Endothelial cell of umbilical vein (primary cell): ENCODE measurements at regions not wholly inside any gene's neighbourhood (a gene's known extent, or its start where the extent isn't known, plus 50 kb on each side); places are given as distances from the start of the nearest gene placed in this dataset.

Source experiments
- BruUV-seq: library from RNA; stranded (reverse); fragments of 400-500 nt; replicated peaks from 2 replicates; lab custom pipeline; 2021; lab: Mats Ljungman, UMichigan
- CTCF ChIA-PET: fragments of 300-600, 350-600 bp; sonication (Branson Sonifier 250); formaldehyde crosslinking; loops from one replicate; lab custom pipeline; 2021; ENCODE audit warnings: antibody characterized with exemption, inconsistent platforms; lab: Charles Lee
- POLR2A ChIA-PET: fragments of 300-600, 350-600 bp; sonication (Branson Sonifier 250); formaldehyde crosslinking; loops from one replicate; lab custom pipeline; 2021; ENCODE audit warnings: antibody characterized with exemption, inconsistent platforms; lab: Charles Lee
- DNase-seq: peaks from one replicate; pipeline ENCODE4 v3.0.0-alpha.2; 2011; ENCODE audit warnings: low read depth, low spot score
- FAIRE-seq: peaks from 2 replicates; lab custom pipeline; 2011; peaks lifted over from hg19 to GRCh38; lab: Jason Lieb, UNC
- H2AFZ ChIP-seq: 2 replicates; pipeline ENCODE4 v1.6.0; 2012; ENCODE audit warnings: low read depth, low read length, control low read depth, inconsistent platforms
- H3K27ac ChIP-seq: 2 replicates; pipeline ENCODE4 v1.5.1; 2011; ENCODE audit warnings: low read depth, mild to moderate bottlenecking, control low read depth, low read length, moderate library complexity; ENCODE audit not compliant: insufficient read depth
- H3K27me3 ChIP-seq, 2 experiments: 2 replicates each; pipeline versions ENCODE4 v1.6.0 to v1.6.1; 2011; ENCODE audit warnings: low read length in 2 of 2, mixed read lengths in 1 of 2; ENCODE audit not compliant: control insufficient read depth in 2 of 2, insufficient read depth in 2 of 2
- H3K36me3 ChIP-seq, 2 experiments: 2 replicates in 1 of 2; 3 replicates in 1 of 2; pipeline ENCODE4 v1.5.1; 2011; ENCODE audit warnings: low read length in 2 of 2, mild to moderate bottlenecking in 1 of 2, moderate library complexity in 1 of 2; ENCODE audit not compliant: control insufficient read depth in 2 of 2, insufficient read depth in 2 of 2; ENCODE audit errors: extremely low read depth in 1 of 2
- H3K4me1 ChIP-seq: 3 replicates; pipeline ENCODE4 v1.5.1; 2011; ENCODE audit warnings: mild to moderate bottlenecking, low read length; ENCODE audit not compliant: control insufficient read depth, insufficient read depth; ENCODE audit errors: extremely low read depth
- H3K4me2 ChIP-seq: 2 replicates; pipeline ENCODE4 v1.6.1; 2011; ENCODE audit warnings: low read length, control low read depth, mixed read lengths; ENCODE audit not compliant: insufficient read depth
- H3K4me3 ChIP-seq, 3 experiments: fragments of 200-600 bp in 1 of 3; sonication (generic), shearing (Covaris generic) in 1 of 3; replicated peaks in 1 of 3; 2 replicates each; pipeline ENCODE4 v1.5.1; 2011 to 2016; ENCODE audit warnings: control low read depth in 3 of 3, low read length in 3 of 3, mild to moderate bottlenecking in 2 of 3, inconsistent platforms in 1 of 3, low read depth in 1 of 3, moderate library complexity in 1 of 3; ENCODE audit not compliant: insufficient read depth in 1 of 3
- H3K79me2 ChIP-seq: 2 replicates; pipeline ENCODE4 v1.6.0; 2012; ENCODE audit warnings: low read length, inconsistent platforms; ENCODE audit not compliant: control insufficient read depth, insufficient read depth
- H3K9ac ChIP-seq: replicated peaks from 2 replicates; pipeline ENCODE3; 2011; ENCODE audit warnings: low read length, control low read depth; ENCODE audit not compliant: insufficient read depth; ENCODE audit errors: extremely low read depth
- H3K9me1 ChIP-seq: replicated peaks from 3 replicates; pipeline ENCODE4 v1.6.0; 2011; ENCODE audit warnings: mild to moderate bottlenecking, low read length; ENCODE audit not compliant: control insufficient read depth, insufficient read depth; ENCODE audit errors: extremely low read depth
- H3K9me3 ChIP-seq: replicated peaks from 2 replicates; pipeline ENCODE4 v1.5.1; 2012; ENCODE audit warnings: low read length, inconsistent platforms; ENCODE audit not compliant: control insufficient read depth, insufficient read depth
- H4K20me1 ChIP-seq: replicated peaks from 2 replicates; pipeline ENCODE3; 2011; ENCODE audit warnings: mild to moderate bottlenecking, low read length; ENCODE audit not compliant: control insufficient read depth, insufficient read depth; ENCODE audit errors: extremely low read depth
- CTCF ChIP-seq, 2 donors: IDR thresholded peaks; 1 replicate in 1 of 2; 2 replicates in 1 of 2; pipeline ENCODE4 v1.5.1; 2011; ENCODE audit warnings: low read length in 2 of 2, mild to moderate bottlenecking in 2 of 2, moderate library complexity in 2 of 2, control low read depth in 1 of 2, inconsistent platforms in 1 of 2, low read depth in 1 of 2; ENCODE audit not compliant: insufficient read depth in 1 of 2; ENCODE audit errors: extremely low read depth in 1 of 2
- EZH2 ChIP-seq: IDR thresholded peaks from 2 replicates; pipeline ENCODE4 v1.6.1; 2012; ENCODE audit warnings: borderline replicate concordance, low read depth, mild to moderate bottlenecking, moderate library complexity, low read length, inconsistent platforms; ENCODE audit not compliant: severe bottlenecking
- FOS ChIP-seq: IDR thresholded peaks from 2 replicates; pipeline ENCODE4 v1.6.1; 2011; ENCODE audit warnings: mild to moderate bottlenecking, low read length, moderate library complexity, borderline replicate concordance; ENCODE audit not compliant: insufficient read depth
- GATA2 ChIP-seq: IDR thresholded peaks from 2 replicates; pipeline ENCODE4 v1.7.0; 2011; ENCODE audit warnings: low read depth, mild to moderate bottlenecking, moderate library complexity, mixed read lengths, low read length; ENCODE audit not compliant: insufficient read length, insufficient read depth
- JUN ChIP-seq: IDR thresholded peaks from 2 replicates; pipeline ENCODE4 v1.6.1; 2011; ENCODE audit warnings: borderline replicate concordance, low read depth; ENCODE audit not compliant: insufficient read length, insufficient read depth
- MAX ChIP-seq: IDR thresholded peaks from 2 replicates; pipeline ENCODE4 v1.6.1; 2011; ENCODE audit not compliant: insufficient read depth, insufficient read length
- MYC ChIP-seq: IDR thresholded peaks from one replicate; pipeline ENCODE4 v1.6.1; 2011; ENCODE audit warnings: mild to moderate bottlenecking, low read depth, low read length
- POLR2A ChIP-seq: IDR thresholded peaks from 2 replicates; pipeline ENCODE4 v1.6.1; 2012; ENCODE audit warnings: low read depth, mild to moderate bottlenecking, control low read depth, low read length
- POLR2AphosphoS5 ChIP-seq: IDR thresholded peaks from 2 replicates; pipeline ENCODE4 v1.6.1; 2012; ENCODE audit warnings: low read depth, mild to moderate bottlenecking, control low read depth, low read length, moderate library complexity; ENCODE audit not compliant: insufficient read depth
- dilution Hi-C: fragments of 300-500 bp; cut with MboI; formaldehyde crosslinking; loops from one replicate; pipeline ENCODE4 v1.15.0; 2019; ENCODE audit warnings: low sequenced_read_pairs; ENCODE audit not compliant: extremely low pct_ligation_motif_present
- intact Hi-C: fragments of 100-400 bp; cut with micrococcal nuclease; formaldehyde crosslinking; loops from one replicate; pipeline ENCODE4 v1.10.0; 2022

- ChIA-PET CTCF (interaction anchor here (0.6 to 1.6 kb wide), 2 partner anchors 17 to 19 kb away, joined by 3 to 4 read pairs; no protein-coding TSS in a partner anchor), POLR2A (no interaction called here)
- dilution Hi-C loops (no loop called here), intact Hi-C loops (no loop called here)
- no peak for TF ChIP-seq POLR2AphosphoS5
- TF ChIP-seq MAX, result no peak
- TF ChIP-seq JUN, result no peak
- TF ChIP-seq MYC, result no peak
- TF ChIP-seq EZH2, result no peak
- no peaks in the 10 kb centered on the region for H3K79me2 ChIP-seq
- FAIRE-seq, result no peak
- H3K4me2 ChIP-seq, result no peak overlapping the region
- no peak for DNase-seq
- no peaks in the 10 kb centered on the region for H3K4me1 ChIP-seq
- no peak overlapping the region for H3K9ac ChIP-seq
- H4K20me1 ChIP-seq, result no peaks in the 10 kb centered on the region
- H3K27ac ChIP-seq, result no peak overlapping the region
- BruUV-seq, result no TSS peak
- H3K4me3 ChIP-seq, result no peak overlapping the region
- no peak overlapping the region for H2AFZ ChIP-seq
- H3K9me1 ChIP-seq, result no peaks in the 10 kb centered on the region
- H3K36me3 ChIP-seq, result no peaks in the 10 kb centered on the region
- H3K9me3 ChIP-seq, result no peaks in the 10 kb centered on the region
- no peaks in the 10 kb centered on the region for H3K27me3 ChIP-seq
Measured at GRCh38 chr10:20991526-20991925, 94.4 kb upstream of the NEBL start.

GRCh38 chr10:20990604-20991003 lies 93.5 kb upstream of the NEBL start:
- DNase-seq (no peak), FAIRE-seq (no peak)
- TF ChIP-seq GATA2 (no peak), MYC (no peak), EZH2 (no peak), POLR2AphosphoS5 (no peak), CTCF (IDR thresholded peaks at IDR 0.05; ENCODE audit: extremely low read depth in 1 of 2, insufficient read depth in 1 of 2, low read depth in 1 of 2, low read length in 2 of 2) (no peak), MAX (no peak), FOS (no peak), POLR2A (no peak), JUN (no peak)
- Histone ChIP-seq H2AFZ (no peak overlapping the region), H3K4me3 (no peak overlapping the region), H3K4me1 (no peaks in the 10 kb centered on the region), H3K9ac (no peak overlapping the region), H3K4me2 (no peak overlapping the region), H3K27me3 (no peaks in the 10 kb centered on the region), H3K79me2 (no peaks in the 10 kb centered on the region), H4K20me1 (no peaks in the 10 kb centered on the region), H3K36me3 (no peaks in the 10 kb centered on the region), H3K27ac (no peak overlapping the region), H3K9me3 (no peaks in the 10 kb centered on the region), H3K9me1 (no peaks in the 10 kb centered on the region)
- POLR2A ChIA-PET, result no interaction called here
- CTCF ChIA-PET, result interaction anchor here (1.0 to 1.6 kb wide), 2 partner anchors 18 to 26 kb away, joined by 3 read pairs; no protein-coding TSS in a partner anchor
- no TSS peak for BruUV-seq
- dilution Hi-C loops, result no loop called here
- intact Hi-C loops, result no loop called here
